Neural crest cell (in vitro differentiated cells): ENCODE measurements at regions not wholly inside any gene's neighbourhood (a gene's known extent, or its start where the extent isn't known, plus 50 kb on each side); places are given as distances from the start of the nearest gene placed in this dataset.

ENCODE experiments used
- DNase-seq: peaks from one replicate; pipeline ENCODE4 v3.0.0; 2021; ENCODE audit warnings: low read depth, mixed read lengths, low spot score
- H3K27ac Mint-ChIP-seq: one replicate; pipeline ENCODE4 v1.8.0; 2021; ENCODE audit warnings: mild to moderate bottlenecking, mixed read lengths; ENCODE audit not compliant: unreplicated experiment
- H3K27me3 Mint-ChIP-seq: 2 replicates; pipeline ENCODE4 v1.8.0; 2021; ENCODE audit warnings: low read depth, mild to moderate bottlenecking, mixed read lengths
- H3K36me3 Mint-ChIP-seq: 2 replicates; pipeline ENCODE4 v1.8.0; 2021; ENCODE audit warnings: low read depth, mild to moderate bottlenecking, mixed read lengths
- H3K4me1 Mint-ChIP-seq: 2 replicates; pipeline ENCODE4 v1.8.0; 2021; ENCODE audit warnings: mixed read lengths
- H3K4me3 Mint-ChIP-seq: one replicate; pipeline ENCODE4 v1.8.0; 2021; ENCODE audit warnings: mild to moderate bottlenecking, mixed read lengths
- H3K9me3 Mint-ChIP-seq: 2 replicates; pipeline ENCODE4 v1.8.0; 2021; ENCODE audit warnings: mixed read lengths
- CTCF ChIP-seq: fragments of 200-600 bp; sonication (generic); conservative IDR thresholded peaks from 2 replicates; pipeline ENCODE4 v1.5.0; 2021; ENCODE audit warnings: antibody characterized with exemption, mild to moderate bottlenecking

GRCh38 chr11:37504060-37504611 lies 906.1 kb upstream of the RAG2 start:
- H3K4me1 Mint-ChIP-seq: peaks cover 39% of the 10 kb centered on the region

GRCh38 chr11:37503411-37504059 lies 905.5 kb upstream of the RAG2 start:
- Mint-ChIP-seq H3K36me3 (no peaks in the 10 kb centered on the region), H3K4me3 (no peak overlapping the region), H3K27me3 (no peaks in the 10 kb centered on the region), H3K9me3 (peaks cover 5% of the 10 kb centered on the region), H3K27ac (no peak overlapping the region), H3K4me1 (peaks cover 39% of the 10 kb centered on the region)
- TF ChIP-seq CTCF: no peak
- DNase-seq: no peak

More at GRCh38 chr11:37504060-37504611, 906.1 kb upstream of the RAG2 start:
- Mint-ChIP-seq H3K27me3 (no peaks in the 10 kb centered on the region), H3K4me3 (peak overlapping the region; percentile 21), H3K9me3 (peaks cover 5% of the 10 kb centered on the region), H3K27ac (peak overlapping the region; percentile 54), H3K36me3 (no peaks in the 10 kb centered on the region)
- TF ChIP-seq CTCF: no peak
- DNase-seq: no peak

- H3K36me3 Mint-ChIP-seq: no peaks in the 10 kb centered on the region
- H3K4me3 Mint-ChIP-seq: no peak overlapping the region
- TF ChIP-seq CTCF: no peak
- H3K4me1 Mint-ChIP-seq: peaks cover 39% of the 10 kb centered on the region
- H3K9me3 Mint-ChIP-seq: peaks cover 3% of the 10 kb centered on the region
- H3K27ac Mint-ChIP-seq: no peak overlapping the region
- H3K27me3 Mint-ChIP-seq: no peaks in the 10 kb centered on the region
- DNase-seq: no peak
Measured at GRCh38 chr11:37502202-37502601, 904.2 kb upstream of the RAG2 start.

- peaks cover 30% of the 10 kb centered on the region for H3K4me1 Mint-ChIP-seq
- H3K27me3 Mint-ChIP-seq: no peaks in the 10 kb centered on the region
- no peak overlapping the region for H3K4me3 Mint-ChIP-seq
- no peak for TF ChIP-seq CTCF
- H3K27ac Mint-ChIP-seq: no peak overlapping the region
- DNase-seq: no peak
- H3K9me3 Mint-ChIP-seq: peaks cover 5% of the 10 kb centered on the region
- no peaks in the 10 kb centered on the region for H3K36me3 Mint-ChIP-seq
Measured at GRCh38 chr11:37500425-37500824, 902.4 kb upstream of the RAG2 start.

GRCh38 chr11:37497326-37497725 lies 899.3 kb upstream of the RAG2 start:
- Mint-ChIP-seq H3K4me3 (no peak overlapping the region), H3K9me3 (peaks cover 11% of the 10 kb centered on the region), H3K27ac (no peak overlapping the region), H3K27me3 (no peaks in the 10 kb centered on the region), H3K4me1 (peaks cover under 1% of the 10 kb centered on the region), H3K36me3 (no peaks in the 10 kb centered on the region)
- no peak for TF ChIP-seq CTCF
- no peak for DNase-seq
